ENCODE measurements at regions not wholly inside any gene's neighbourhood (a gene's known extent, or its start where the extent isn't known, plus 50 kb on each side); places are given as distances from the start of the nearest gene placed in this dataset.

GRCh38 chr9:28032268-28032590, 458.9 kb upstream of the C9orf72 start:
- no peak for DNase-seq

DNA sequence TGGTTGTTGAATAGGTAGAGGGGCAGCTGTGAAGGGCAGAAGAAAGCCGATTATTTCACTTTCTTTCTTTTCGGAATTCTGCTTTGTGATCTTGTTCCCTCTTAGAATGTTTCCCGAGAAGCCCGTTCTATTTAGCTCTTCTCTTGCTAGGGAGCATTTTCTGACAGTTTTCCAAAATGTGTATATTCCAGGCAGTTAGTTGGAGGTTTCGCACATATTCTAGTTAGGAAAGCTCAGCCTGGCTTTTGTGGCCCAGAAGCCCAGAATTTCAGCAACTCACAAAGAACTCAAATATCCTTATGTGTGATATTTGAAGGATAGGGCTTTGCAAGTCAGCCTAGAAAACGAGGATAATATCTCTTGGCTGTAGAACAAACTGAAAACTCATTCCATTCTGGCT, 461.0 kb upstream of the C9orf72 start:
- no peak for DNase-seq

- DNase-seq, result no peak
These were observed 464.7 kb upstream of the C9orf72 start for GRCh38 chr9:28037968-28038367.

- DNase-seq, result no peak
These were observed 471.8 kb upstream of the C9orf72 start for GRCh38 chr9:28045051-28045450.

- DNase-seq, result no peak
These were observed 476.8 kb upstream of the C9orf72 start for GRCh38 chr9:28050046-28050445.

- no peak for DNase-seq
These were observed 477.7 kb upstream of the C9orf72 start for GRCh38 chr9:28050941-28051340.

DNA sequence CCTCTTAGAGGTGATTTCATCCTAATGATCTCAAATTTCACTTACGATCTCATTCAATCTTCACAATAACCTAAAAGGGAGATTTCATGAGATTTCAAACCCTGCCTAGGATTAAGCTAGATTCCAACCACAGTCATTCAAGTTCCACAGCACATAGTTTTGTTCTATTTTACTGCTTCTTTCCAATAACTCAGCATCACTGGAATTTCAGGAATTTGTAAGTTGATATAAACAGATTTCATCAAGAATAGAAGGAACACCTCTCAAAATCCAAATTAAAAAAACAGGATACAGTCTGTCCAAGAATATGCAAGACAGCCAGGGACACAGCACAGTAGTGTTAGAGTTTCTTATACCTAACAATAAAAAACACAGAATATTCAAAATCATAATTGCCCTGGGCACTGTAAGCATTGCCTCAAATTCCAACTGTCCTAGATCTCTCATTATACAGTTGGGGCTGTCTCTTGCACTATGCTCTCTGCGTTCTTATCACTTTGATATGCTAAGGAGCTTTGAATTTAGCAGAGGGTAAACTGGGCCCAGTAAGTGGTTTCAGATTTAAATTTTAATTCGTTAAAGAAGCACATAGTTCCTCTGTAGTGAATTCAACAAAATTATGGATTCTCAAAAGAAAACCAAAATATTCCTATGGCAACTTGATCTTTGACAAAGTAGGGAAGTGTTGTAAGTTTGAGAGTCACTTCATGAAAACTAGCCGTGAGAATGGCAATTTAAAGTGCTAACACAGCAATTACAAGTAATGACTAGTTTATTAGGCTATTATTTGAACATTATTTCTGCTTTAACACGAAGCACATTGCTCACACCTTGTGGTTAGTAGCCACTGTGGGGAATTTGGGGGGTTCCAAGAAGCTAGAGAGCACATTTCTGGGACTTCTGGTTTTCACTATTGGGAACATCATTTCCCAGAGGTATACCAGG, 478.6 kb upstream of the C9orf72 start:
- no peak for DNase-seq

DNA sequence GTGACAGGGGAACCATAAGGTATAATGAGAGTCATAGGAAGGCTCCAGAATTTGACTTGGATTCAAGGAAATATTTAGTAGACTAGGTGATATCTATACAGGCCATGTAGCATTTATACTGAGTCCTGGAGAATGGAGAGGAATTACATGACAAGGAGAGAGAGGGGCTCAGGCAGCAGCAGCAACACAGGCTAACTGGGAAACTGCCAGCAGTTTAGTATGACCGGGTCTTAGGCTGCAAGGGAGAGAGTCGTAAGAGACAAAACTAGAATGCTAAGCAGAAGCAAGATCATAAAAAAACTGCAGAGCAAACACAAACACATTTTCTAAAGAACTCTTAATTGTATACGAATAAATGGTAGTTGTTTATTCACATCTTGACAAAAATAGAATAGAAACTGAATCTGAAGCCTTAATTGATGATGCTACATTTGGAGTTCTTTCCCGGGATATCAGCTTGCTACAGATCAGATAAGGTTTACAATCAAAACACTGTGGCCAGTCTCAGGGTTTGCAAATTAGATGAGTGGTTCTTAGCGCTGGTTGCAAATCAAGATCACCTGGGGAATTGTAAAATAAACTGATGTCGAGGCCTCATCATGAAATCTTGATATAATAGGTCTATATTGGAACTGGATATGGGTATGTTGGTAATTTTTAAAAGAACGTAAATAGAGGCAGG, 480.0 kb upstream of the C9orf72 start:
- no peak for DNase-seq

- no peak for DNase-seq
These were observed 482.7 kb upstream of the C9orf72 start for GRCh38 chr9:28056006-28056405.

DNA sequence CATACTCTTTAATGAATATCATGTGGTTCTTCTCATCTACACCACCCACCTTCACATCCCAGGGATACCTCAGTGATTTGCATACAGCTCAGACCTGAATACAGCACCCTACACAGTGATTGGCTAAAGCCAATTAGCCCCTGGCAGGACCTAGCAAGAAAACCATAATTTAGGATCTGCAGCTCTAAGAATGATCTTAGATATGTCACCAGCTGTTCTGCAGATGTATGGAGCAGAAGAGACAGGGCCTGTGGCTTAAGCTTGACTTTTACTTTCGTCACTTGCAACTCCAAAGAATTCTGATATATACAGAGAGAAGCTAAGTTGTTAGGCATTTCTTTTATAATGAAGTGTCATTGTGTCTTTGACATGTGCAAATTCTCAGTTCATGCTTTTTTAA, 483.2 kb upstream of the C9orf72 start:
- DNase-seq, result no peak

- DNase-seq, result no peak
These were observed 485.9 kb upstream of the C9orf72 start for GRCh38 chr9:28059192-28059591.

DNA sequence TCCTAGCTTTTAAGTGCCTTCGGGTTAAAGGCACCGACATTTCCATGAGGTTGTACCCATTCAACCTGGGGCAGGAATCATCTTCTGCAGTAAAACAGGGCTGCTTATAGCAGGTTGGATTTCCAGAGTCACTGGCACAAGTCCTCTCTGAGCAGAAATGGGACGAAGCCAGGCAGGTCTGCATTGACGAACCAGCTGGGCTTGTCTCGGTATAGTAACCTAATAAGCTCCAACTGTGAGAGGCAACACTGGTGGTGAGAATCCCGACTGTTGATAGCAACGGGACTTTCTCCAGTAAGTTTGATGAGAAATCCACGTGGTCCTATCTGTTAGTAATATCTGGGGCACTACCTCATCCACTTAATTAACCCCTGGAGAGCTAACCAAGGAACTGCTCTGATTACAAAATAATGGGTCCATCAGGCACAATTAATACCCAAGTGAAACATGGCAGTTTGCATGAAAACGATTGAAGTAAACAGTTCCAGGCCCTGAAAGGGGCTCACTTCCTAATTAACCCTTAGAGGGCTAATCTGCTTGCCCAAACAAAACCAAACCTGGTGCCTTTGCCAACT, 491.0 kb upstream of the C9orf72 start:
- DNase-seq, result no peak

- peak in 1 of 2 donors; percentile 2 for DNase-seq
These were observed 500.0 kb upstream of the C9orf72 start for GRCh38 chr9:28073270-28073669.

GRCh38 chr9:28079677-28080076, 506.4 kb upstream of the C9orf72 start:
- no peak for DNase-seq

- no peak for DNase-seq
These were observed 509.4 kb upstream of the C9orf72 start for GRCh38 chr9:28082671-28083070.

DNA sequence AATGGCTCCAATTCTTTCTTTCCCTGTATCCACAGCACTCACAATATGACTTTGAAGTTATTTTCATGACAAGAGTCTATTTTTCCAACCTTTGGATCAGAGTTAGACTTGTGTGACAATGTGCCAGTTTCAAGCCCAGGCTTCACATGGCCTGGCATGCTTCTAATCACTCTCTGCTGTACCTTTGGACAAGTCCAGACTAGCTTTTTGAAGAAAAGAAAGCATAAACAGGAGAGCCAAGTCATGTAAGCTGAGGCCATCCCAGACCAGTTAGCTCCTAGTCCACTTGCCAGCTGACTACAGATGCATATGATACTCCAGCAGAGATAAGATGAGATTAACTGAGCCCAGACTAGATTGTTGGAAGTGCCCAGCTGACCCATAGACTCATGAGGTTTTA, 513.6 kb upstream of the C9orf72 start:
- DNase-seq, result no peak

GRCh38 chr9:28092981-28093936, 520.0 kb upstream of the C9orf72 start:
- DNase-seq, result no peak

DNA sequence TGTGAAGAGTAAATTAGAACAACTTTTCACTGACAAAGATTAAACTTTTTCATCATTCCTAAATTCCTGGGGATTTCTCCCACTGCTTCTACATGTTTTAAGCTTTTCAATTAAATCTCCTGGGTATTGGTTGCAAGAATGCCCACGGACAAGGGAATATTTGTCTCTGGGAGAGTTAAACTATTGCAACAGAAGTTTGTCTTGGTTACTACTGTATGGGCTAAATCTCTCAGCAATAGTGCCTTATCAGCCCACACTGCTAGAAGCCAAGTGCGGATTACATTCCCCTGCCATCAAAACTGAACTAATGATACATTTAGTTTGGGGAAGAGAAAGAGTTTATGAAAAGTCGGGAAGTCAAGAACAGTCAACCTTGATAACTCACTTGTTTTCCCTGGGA, 528.2 kb upstream of the C9orf72 start:
- no peak for DNase-seq

DNA sequence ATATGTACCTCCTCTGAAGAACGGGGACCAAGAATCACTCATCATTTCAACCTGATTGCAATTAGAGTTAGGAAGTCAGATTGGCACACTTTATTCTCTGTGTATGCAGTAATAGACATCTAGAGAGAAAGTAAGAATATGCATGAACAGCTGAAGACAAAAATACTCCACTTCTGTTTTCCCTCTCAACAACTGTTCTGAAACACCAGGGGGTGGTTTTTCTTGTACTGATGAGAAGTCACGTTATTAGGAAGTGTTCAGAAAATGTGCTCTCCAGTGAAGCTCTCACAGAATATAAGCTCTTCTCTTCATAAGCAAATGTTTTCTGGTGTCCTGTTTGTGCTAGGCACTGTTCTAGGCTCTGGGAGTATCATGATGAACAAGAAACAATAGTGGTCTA, 531.7 kb upstream of the C9orf72 start:
- no peak for DNase-seq

- no peak for DNase-seq
These were observed 546.9 kb upstream of the C9orf72 start for GRCh38 chr9:28120184-28120583.

- no peak for DNase-seq
These were observed 547.3 kb upstream of the C9orf72 start for GRCh38 chr9:28120626-28121025.

GRCh38 chr9:28121366-28121765, 548.1 kb upstream of the C9orf72 start:
- no peak for DNase-seq

DNA sequence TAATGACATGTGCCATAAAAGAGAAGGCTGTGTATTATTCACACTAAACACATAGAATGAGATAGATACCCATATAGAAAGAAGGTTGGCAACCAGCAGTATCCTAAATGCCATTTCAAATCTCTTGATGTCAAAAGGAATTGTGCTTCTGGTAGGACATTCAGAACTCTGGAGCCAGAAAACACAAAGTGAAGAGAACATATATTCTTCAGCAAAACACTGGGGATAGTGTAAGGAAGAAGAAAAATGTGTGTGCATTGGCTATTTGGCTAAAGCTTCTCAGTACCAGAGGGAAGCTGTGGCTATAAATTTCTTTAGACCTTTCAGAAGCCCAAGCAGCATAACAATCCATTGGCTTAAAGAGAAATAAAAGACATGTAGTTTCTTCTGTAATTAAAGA, 551.6 kb upstream of the C9orf72 start:
- no peak for DNase-seq
